SU-DHL-6 (cell line): ENCODE measurements at regions not wholly inside any gene's neighbourhood (a gene's known extent, or its start where the extent isn't known, plus 50 kb on each side); places are given as distances from the start of the nearest gene placed in this dataset.

Experiments
- EZH2phosphoT487 ChIP-seq: fragments of 200-600 bp; sonication (generic), shearing (Covaris generic); conservative IDR thresholded peaks from 2 replicates; pipeline ENCODE4 v1.6.1; 2018; ENCODE audit warnings: mild to moderate bottlenecking, antibody characterized with exemption, low read length, moderate library complexity, mixed read lengths
- TF ChIP-seq, protein P1 (sequence below): fragments of 200-600 bp; sonication (generic); IDR thresholded peaks from one replicate; pipeline ENCODE4 v1.5.1; 2017; ENCODE audit warnings: antibody characterized with exemption, mild to moderate bottlenecking, low read length, moderate library complexity; ENCODE audit not compliant: insufficient read depth, poor library complexity, severe bottlenecking

- TF ChIP-seq, protein P1, sequence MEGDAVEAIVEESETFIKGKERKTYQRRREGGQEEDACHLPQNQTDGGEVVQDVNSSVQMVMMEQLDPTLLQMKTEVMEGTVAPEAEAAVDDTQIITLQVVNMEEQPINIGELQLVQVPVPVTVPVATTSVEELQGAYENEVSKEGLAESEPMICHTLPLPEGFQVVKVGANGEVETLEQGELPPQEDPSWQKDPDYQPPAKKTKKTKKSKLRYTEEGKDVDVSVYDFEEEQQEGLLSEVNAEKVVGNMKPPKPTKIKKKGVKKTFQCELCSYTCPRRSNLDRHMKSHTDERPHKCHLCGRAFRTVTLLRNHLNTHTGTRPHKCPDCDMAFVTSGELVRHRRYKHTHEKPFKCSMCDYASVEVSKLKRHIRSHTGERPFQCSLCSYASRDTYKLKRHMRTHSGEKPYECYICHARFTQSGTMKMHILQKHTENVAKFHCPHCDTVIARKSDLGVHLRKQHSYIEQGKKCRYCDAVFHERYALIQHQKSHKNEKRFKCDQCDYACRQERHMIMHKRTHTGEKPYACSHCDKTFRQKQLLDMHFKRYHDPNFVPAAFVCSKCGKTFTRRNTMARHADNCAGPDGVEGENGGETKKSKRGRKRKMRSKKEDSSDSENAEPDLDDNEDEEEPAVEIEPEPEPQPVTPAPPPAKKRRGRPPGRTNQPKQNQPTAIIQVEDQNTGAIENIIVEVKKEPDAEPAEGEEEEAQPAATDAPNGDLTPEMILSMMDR: no peak
- no peak for TF ChIP-seq EZH2phosphoT487
These were observed 170.4 kb downstream of the LIPI start for GRCh38 chr21:14040386-14040785.
